ENCODE measurements at regions not wholly inside any gene's neighbourhood (a gene's known extent, or its start where the extent isn't known, plus 50 kb on each side); places are given as distances from the start of the nearest gene placed in this dataset.

DNA sequence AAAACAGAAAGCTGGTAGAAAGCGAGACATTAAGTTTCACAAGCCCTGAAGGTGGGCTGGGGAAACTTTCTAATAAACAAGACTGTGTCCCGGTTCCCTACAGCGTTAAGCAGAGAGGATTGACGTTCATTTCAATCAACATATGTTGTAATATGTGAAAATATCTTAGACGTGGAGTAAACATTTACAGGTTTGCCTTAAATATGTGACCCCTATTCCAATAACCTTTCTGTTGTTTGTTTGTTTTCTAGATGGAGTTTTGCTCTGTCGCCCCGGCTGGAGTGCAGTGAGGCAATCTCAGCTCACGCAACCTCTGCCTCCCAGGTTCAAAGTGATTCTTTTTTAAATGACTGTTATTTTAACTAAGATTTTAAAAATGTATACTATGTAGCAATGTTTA is 526.2 kb downstream of the SUCLA2 start:
- TF ChIP-seq, protein P1, sequence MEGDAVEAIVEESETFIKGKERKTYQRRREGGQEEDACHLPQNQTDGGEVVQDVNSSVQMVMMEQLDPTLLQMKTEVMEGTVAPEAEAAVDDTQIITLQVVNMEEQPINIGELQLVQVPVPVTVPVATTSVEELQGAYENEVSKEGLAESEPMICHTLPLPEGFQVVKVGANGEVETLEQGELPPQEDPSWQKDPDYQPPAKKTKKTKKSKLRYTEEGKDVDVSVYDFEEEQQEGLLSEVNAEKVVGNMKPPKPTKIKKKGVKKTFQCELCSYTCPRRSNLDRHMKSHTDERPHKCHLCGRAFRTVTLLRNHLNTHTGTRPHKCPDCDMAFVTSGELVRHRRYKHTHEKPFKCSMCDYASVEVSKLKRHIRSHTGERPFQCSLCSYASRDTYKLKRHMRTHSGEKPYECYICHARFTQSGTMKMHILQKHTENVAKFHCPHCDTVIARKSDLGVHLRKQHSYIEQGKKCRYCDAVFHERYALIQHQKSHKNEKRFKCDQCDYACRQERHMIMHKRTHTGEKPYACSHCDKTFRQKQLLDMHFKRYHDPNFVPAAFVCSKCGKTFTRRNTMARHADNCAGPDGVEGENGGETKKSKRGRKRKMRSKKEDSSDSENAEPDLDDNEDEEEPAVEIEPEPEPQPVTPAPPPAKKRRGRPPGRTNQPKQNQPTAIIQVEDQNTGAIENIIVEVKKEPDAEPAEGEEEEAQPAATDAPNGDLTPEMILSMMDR (IDR thresholded peaks at IDR 0.05), result no peak

DNA sequence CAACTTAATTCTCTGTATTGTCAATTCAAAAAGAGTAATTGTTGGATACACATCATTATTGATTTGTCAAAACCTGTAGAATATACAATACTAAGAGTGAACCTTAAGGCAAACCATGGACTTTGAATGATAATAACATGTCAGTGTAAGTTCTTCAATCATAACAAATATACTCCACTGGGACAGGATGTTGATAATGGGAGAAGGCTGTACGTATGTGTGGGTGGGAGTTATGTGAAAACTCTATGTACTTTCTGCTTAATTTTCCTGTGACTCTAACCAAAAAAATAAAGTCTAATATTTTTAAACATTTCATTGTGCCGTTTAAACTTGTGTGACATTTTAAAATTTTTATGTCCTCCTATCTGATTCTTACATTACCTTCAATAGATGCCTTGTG is 526.7 kb downstream of the SUCLA2 start:
- TF ChIP-seq, protein P1 (IDR thresholded peaks at IDR 0.05), result no peak

DNA sequence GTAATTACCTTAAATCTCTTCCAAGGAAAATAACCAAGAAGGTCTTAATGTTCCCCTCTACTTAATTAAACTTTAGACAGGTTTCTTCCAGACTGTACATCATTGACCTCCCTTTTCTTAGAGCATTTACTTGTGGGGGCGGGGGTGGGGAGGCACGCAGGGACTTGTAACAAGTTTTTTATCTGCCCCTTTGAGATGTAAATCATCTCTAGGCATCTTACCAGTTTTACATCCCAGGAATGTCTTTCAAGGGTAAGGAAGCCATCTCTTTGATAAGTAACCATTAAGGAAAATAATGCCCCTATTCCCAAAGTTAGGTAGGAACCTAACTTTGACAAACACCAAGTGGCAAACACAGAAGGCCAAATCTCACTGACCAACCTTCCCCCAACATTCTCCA is 528.6 kb downstream of the SUCLA2 start:
- TF ChIP-seq, protein P1 (IDR thresholded peaks at IDR 0.05), result no peak

DNA sequence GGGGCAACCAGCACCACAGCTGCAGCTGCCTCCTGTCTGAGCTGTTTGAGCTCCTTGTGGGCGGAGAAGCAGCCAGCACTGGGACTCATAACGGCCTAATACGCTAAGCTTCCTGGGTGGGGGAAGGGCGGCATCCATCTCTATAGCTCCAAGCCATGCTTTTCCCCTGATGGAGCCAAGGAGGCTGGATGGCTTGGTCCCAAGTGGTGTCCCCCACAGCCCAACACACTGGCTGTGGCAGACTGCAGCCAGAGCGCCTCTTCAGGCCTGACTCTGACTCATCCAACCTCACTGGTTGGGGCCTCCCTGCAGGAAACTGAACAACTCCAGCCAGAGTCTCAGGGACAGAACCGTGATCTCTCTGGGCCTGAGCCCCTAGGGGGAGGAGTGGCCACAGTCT is 537.3 kb downstream of the SUCLA2 start:
- TF ChIP-seq, protein P1 (IDR thresholded peaks at IDR 0.05), result no peak

DNA sequence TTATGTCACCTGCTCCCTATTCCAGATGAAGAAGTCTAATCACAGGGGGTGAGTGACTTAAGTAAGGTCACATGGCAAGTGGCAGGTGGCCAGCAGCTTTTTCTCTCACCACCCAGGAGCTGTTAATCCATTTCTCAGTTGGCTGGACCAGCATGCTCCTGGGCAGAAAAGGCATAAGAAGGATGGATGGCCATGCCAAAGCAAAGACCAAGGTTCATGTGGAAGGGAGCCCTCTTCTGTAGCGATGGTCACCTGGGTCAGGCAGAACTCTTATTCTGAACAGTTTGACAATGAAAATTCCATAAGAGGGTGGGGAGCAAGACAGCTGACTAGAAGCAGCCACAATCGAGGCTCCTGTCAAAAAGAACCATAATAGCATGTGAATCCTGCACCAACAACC is 538.1 kb downstream of the SUCLA2 start:
- TF ChIP-seq, protein P1 (IDR thresholded peaks at IDR 0.05), result no peak

DNA sequence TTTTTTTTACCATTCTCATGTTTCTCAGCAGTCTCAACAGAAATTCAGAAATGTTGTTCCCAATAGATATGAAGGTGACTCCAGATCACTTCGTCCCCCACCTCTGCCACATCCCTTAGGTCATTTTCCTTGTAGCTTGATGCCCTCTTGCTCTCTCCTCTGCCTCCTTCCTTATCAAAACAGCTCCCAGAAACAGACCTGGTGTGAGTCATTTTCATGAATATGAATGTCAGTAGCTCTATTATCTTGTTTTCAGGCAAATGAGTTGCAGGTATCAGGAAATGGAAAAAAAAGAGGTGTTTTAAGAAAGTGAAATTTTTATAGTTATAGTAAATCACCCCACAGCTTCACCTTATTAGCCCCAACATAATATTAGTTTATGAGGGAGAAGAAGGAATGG is 539.3 kb downstream of the SUCLA2 start:
- TF ChIP-seq, protein P1 (IDR thresholded peaks at IDR 0.05), result no peak

DNA sequence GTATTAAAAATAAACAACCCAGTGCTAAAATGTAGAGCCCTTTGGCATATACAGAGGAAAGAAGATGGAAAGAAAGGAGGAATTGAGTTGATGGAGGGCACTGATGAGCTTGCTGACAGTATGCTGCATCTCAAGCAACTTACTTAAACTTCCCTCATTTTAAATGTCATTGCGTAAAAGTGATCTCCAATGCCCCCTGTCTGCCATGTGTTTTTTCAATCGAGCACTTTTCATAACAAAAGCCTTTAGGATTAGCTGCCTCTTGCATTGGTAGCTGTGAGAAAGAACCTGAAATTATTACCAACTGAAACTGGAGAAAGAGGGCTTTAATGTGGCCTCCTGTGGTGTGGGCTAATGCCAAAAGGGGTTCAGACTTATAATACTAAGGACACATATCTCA is 541.6 kb downstream of the SUCLA2 start:
- TF ChIP-seq, protein P1 (IDR thresholded peaks at IDR 0.05), result no peak

DNA sequence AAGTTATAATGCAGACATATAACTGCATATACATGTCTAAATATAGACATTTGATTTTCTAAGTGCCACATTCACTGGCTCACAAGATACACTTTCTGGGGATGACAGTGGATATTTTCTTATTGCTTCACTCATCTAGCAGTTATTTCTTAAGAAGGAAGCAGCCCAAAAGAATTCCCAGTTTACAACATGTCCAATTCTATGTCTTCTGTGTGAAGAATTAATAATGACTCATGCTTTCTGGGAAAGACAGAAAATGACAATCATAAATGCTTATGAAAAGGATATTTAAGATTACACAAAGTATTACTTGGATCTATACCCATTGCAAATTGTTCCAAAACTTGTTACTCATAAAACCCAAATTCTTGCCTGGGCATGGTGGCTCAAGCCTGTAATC is 543.4 kb downstream of the SUCLA2 start:
- TF ChIP-seq, protein P1 (IDR thresholded peaks at IDR 0.05), result no peak
